ENCODE measurements at regions not wholly inside any gene's neighbourhood (a gene's known extent, or its start where the extent isn't known, plus 50 kb on each side); places are given as distances from the start of the nearest gene placed in this dataset.

- H3K36me3 ChIP-seq (ENCODE audit: insufficient read depth, low read depth, low read length) = peaks cover 5% of the 10 kb centered on the region; the same call in 1 of the 2 replicates
- H3K27me3 ChIP-seq (ENCODE audit: insufficient read depth, low read length) = no peaks in the 10 kb centered on the region
- H3K9me3 ChIP-seq (ENCODE audit: insufficient read depth, low read depth, low read length) = no peaks in the 10 kb centered on the region
- H3K4me1 ChIP-seq (ENCODE audit: insufficient read depth, low read length) = peaks cover 12% of the 10 kb centered on the region; the same call in 1 of the 2 replicates
- no peak overlapping the region for H3K9ac ChIP-seq (ENCODE audit: low read depth, low read length)
- no peak overlapping the region for H3K27ac ChIP-seq (ENCODE audit: low read length)
- no peak overlapping the region for H3K4me3 ChIP-seq (ENCODE audit: low read length)
These were observed 73.7 kb upstream of the NPAS1 start for GRCh38 chr19:46945694-46946489.

GRCh38 chr19:46946611-46947238, 72.9 kb upstream of the NPAS1 start:
- Histone ChIP-seq H3K4me1 (ENCODE audit: insufficient read depth, low read length) (peaks cover 12% of the 10 kb centered on the region; the same call in 1 of the 2 replicates), H3K4me3 (ENCODE audit: low read length) (no peak overlapping the region), H3K27me3 (ENCODE audit: insufficient read depth, low read length) (no peaks in the 10 kb centered on the region), H3K9ac (ENCODE audit: low read depth, low read length) (no peak overlapping the region), H3K27ac (ENCODE audit: low read length) (no peak overlapping the region), H3K36me3 (ENCODE audit: insufficient read depth, low read depth, low read length) (peaks cover 5% of the 10 kb centered on the region; the same call in 1 of the 2 replicates), H3K9me3 (ENCODE audit: insufficient read depth, low read depth, low read length) (no peaks in the 10 kb centered on the region)

- Histone ChIP-seq H3K27ac (ENCODE audit: low read length) (no peak overlapping the region), H3K27me3 (ENCODE audit: insufficient read depth, low read length) (no peaks in the 10 kb centered on the region), H3K9me3 (ENCODE audit: insufficient read depth, low read depth, low read length) (no peaks in the 10 kb centered on the region), H3K9ac (ENCODE audit: low read depth, low read length) (no peak overlapping the region), H3K4me3 (ENCODE audit: low read length) (no peak overlapping the region), H3K36me3 (ENCODE audit: insufficient read depth, low read depth, low read length) (peaks cover 10% of the 10 kb centered on the region; the same call in 1 of the 2 replicates), H3K4me1 (ENCODE audit: insufficient read depth, low read length) (peaks cover 12% of the 10 kb centered on the region; the same call in 1 of the 2 replicates)
These were observed 71.8 kb upstream of the NPAS1 start for GRCh38 chr19:46947866-46948265.

- Histone ChIP-seq H3K4me3 (ENCODE audit: low read length) (no peak overlapping the region), H3K27me3 (ENCODE audit: insufficient read depth, low read length) (no peaks in the 10 kb centered on the region), H3K27ac (ENCODE audit: low read length) (no peak overlapping the region), H3K36me3 (ENCODE audit: insufficient read depth, low read depth, low read length) (peaks cover 11% of the 10 kb centered on the region; the same call in 1 of the 2 replicates), H3K9me3 (ENCODE audit: insufficient read depth, low read depth, low read length) (no peaks in the 10 kb centered on the region), H3K4me1 (ENCODE audit: insufficient read depth, low read length) (no peaks in the 10 kb centered on the region), H3K9ac (ENCODE audit: low read depth, low read length) (no peak overlapping the region)
These were observed 69.0 kb upstream of the NPAS1 start for GRCh38 chr19:46950526-46951170.

GRCh38 chr19:46951171-46951986, 68.3 kb upstream of the NPAS1 start:
- no peak overlapping the region for H3K9ac ChIP-seq (ENCODE audit: low read depth, low read length)
- H3K27ac ChIP-seq (ENCODE audit: low read length) = no peak overlapping the region

GRCh38 chr19:46952874-46953273, 66.8 kb upstream of the NPAS1 start:
- no peak overlapping the region for H3K4me3 ChIP-seq (ENCODE audit: low read length)
- H3K4me1 ChIP-seq (ENCODE audit: insufficient read depth, low read length) = no peaks in the 10 kb centered on the region
- H3K27me3 ChIP-seq (ENCODE audit: insufficient read depth, low read length) = no peaks in the 10 kb centered on the region
- no peak overlapping the region for H3K9ac ChIP-seq (ENCODE audit: low read depth, low read length)
- H3K27ac ChIP-seq (ENCODE audit: low read length) = no peak overlapping the region
- H3K36me3 ChIP-seq (ENCODE audit: insufficient read depth, low read depth, low read length) = peaks cover 7% of the 10 kb centered on the region; the same call in 1 of the 2 replicates
- no peaks in the 10 kb centered on the region for H3K9me3 ChIP-seq (ENCODE audit: insufficient read depth, low read depth, low read length)

More at GRCh38 chr19:46951171-46951986, 68.3 kb upstream of the NPAS1 start:
- Histone ChIP-seq H3K4me3 (ENCODE audit: low read length) (no peak overlapping the region), H3K4me1 (ENCODE audit: insufficient read depth, low read length) (no peaks in the 10 kb centered on the region), H3K27me3 (ENCODE audit: insufficient read depth, low read length) (no peaks in the 10 kb centered on the region), H3K9me3 (ENCODE audit: insufficient read depth, low read depth, low read length) (no peaks in the 10 kb centered on the region), H3K36me3 (ENCODE audit: insufficient read depth, low read depth, low read length) (peaks cover 11% of the 10 kb centered on the region; the same call in 1 of the 2 replicates)

- Histone ChIP-seq H3K9ac (ENCODE audit: low read depth, low read length) (no peak overlapping the region), H3K4me3 (ENCODE audit: low read length) (no peak overlapping the region), H3K4me1 (ENCODE audit: insufficient read depth, low read length) (peaks cover 3% of the 10 kb centered on the region; the same call in 1 of the 2 replicates), H3K36me3 (ENCODE audit: insufficient read depth, low read depth, low read length) (0 out of 2 replicates have a peak, but pooled peaks cover 7% of the 10 kb centered on the region), H3K27me3 (ENCODE audit: insufficient read depth, low read length) (no peaks in the 10 kb centered on the region), H3K27ac (ENCODE audit: low read length) (no peak overlapping the region), H3K9me3 (ENCODE audit: insufficient read depth, low read depth, low read length) (no peaks in the 10 kb centered on the region)
These were observed 65.6 kb upstream of the NPAS1 start for GRCh38 chr19:46953955-46954501.

GRCh38 chr19:46954502-46954992, 65.1 kb upstream of the NPAS1 start:
- Histone ChIP-seq H3K9me3 (ENCODE audit: insufficient read depth, low read depth, low read length) (no peaks in the 10 kb centered on the region), H3K9ac (ENCODE audit: low read depth, low read length) (no peak overlapping the region), H3K4me3 (ENCODE audit: low read length) (no peak overlapping the region), H3K4me1 (ENCODE audit: insufficient read depth, low read length) (peaks cover 3% of the 10 kb centered on the region; the same call in 1 of the 2 replicates), H3K27me3 (ENCODE audit: insufficient read depth, low read length) (no peaks in the 10 kb centered on the region), H3K36me3 (ENCODE audit: insufficient read depth, low read depth, low read length) (0 out of 2 replicates have a peak, but pooled peaks cover 7% of the 10 kb centered on the region), H3K27ac (ENCODE audit: low read length) (no peak overlapping the region)

GRCh38 chr19:46954993-46955812, 64.4 kb upstream of the NPAS1 start:
- H3K27ac ChIP-seq (ENCODE audit: low read length) = no peak overlapping the region
- H3K9ac ChIP-seq (ENCODE audit: low read depth, low read length) = no peak overlapping the region
- peaks cover 3% of the 10 kb centered on the region; the same call in 1 of the 2 replicates for H3K4me1 ChIP-seq (ENCODE audit: insufficient read depth, low read length)
- no peak overlapping the region for H3K4me3 ChIP-seq (ENCODE audit: low read length)
- H3K9me3 ChIP-seq (ENCODE audit: insufficient read depth, low read depth, low read length) = no peaks in the 10 kb centered on the region
- no peaks in the 10 kb centered on the region for H3K27me3 ChIP-seq (ENCODE audit: insufficient read depth, low read length)
- 0 out of 2 replicates have a peak, but pooled peaks cover 7% of the 10 kb centered on the region for H3K36me3 ChIP-seq (ENCODE audit: insufficient read depth, low read depth, low read length)

GRCh38 chr19:46955813-46956371, 63.7 kb upstream of the NPAS1 start:
- Histone ChIP-seq H3K27ac (ENCODE audit: low read length) (no peak overlapping the region), H3K27me3 (ENCODE audit: insufficient read depth, low read length) (no peaks in the 10 kb centered on the region), H3K9me3 (ENCODE audit: insufficient read depth, low read depth, low read length) (no peaks in the 10 kb centered on the region), H3K4me1 (ENCODE audit: insufficient read depth, low read length) (peaks cover 3% of the 10 kb centered on the region; the same call in 1 of the 2 replicates), H3K9ac (ENCODE audit: low read depth, low read length) (no peak overlapping the region), H3K4me3 (ENCODE audit: low read length) (no peak overlapping the region), H3K36me3 (ENCODE audit: insufficient read depth, low read depth, low read length) (0 out of 2 replicates have a peak, but pooled peaks cover 7% of the 10 kb centered on the region)

Data from iPS-20b (cell line).